ENCODE measurements at regions not wholly inside any gene's neighbourhood (a gene's known extent, or its start where the extent isn't known, plus 50 kb on each side); places are given as distances from the start of the nearest gene placed in this dataset.
"Not testable (repeated sequence)": the region's sequence is repeated elsewhere in the genome, so short reads cannot be mapped to it uniquely, and the experiment has no call there.

DNA sequence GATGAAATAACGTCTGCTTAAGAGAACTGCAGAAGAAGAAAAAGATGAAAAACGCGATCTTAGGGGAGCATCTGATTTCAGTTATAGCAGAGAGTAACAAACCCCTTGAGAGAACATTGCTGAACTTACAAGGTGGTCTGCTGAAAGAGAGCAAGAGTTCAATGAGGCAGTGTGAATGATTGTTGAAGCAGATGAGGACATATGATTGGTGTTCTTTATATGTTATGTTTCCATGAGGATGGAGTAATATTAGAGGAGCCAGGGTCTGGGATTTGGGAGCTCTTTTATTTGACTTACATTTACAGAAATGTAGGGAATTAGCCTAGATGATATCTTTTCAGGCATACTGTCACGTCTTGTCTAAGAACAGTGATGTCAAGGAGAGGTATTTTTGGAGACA, 1302.0 kb downstream of the KCNT2 start:
- no peak for DNase-seq (ENCODE audit: insufficient read length, low spot score)
- no peak for FAIRE-seq

DNA sequence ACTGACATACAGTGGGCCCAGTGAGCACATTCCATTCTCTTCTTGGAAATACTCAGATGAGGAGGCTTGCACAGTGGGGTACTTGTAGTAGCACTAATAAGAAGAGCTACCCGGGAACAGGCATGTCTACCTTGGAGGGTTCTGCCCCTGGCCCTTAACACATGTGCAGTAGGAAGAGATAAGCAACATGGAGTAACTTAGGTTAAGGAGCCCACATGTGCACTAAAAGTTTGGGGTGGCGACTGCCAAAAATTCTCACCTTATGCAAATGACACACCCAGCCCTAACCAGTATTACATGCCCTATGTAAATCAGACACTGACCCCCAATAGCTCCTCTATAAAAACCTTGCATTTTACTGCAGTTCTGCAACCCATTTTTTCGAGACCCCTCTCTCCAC, 1313.3 kb downstream of the KCNT2 start:
- DNase-seq (ENCODE audit: insufficient read length, low spot score): no peak
- FAIRE-seq: no peak

DNA sequence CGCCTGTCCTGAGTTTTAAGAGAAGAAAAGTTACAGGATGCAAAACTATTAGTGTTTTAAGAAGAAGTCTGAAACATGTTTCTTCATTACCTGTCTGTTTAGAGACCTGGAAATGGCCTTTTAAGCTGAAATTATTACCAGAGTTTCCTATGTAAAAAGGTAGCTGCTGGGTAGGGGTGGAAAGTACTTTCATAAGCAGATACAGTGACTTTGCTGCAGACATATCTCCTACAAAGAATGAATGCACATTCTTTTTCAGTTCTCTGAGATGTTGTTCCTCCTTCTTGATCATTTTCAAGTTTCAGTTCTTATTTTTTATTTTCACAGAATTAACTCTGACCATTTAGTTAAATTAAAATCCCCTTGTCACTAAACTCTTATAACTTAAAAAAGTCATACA, 1329.6 kb downstream of the KCNT2 start:
- DNase-seq (ENCODE audit: insufficient read length, low spot score): no peak
- no peak for FAIRE-seq

DNA sequence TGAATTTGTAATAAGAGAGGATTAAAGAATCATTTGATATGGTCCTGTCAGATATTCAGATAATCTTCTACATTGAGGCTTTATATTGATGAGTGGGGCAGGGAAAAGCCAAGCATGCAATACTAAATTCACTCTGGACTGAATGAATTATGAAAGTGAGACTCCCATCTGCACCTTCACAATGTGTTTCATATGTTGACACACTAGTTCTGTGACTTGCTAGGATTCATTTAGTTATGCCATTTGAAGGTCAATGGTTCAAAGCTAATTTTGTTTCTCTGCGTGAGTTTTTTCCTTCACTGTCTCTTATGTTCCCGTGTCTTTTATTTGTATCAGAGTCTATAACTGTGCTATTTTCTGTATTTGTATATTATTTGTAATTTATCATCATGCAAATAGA, 1332.5 kb downstream of the KCNT2 start:
- DNase-seq (ENCODE audit: insufficient read length, low spot score) (no peak), FAIRE-seq (no peak)

DNA sequence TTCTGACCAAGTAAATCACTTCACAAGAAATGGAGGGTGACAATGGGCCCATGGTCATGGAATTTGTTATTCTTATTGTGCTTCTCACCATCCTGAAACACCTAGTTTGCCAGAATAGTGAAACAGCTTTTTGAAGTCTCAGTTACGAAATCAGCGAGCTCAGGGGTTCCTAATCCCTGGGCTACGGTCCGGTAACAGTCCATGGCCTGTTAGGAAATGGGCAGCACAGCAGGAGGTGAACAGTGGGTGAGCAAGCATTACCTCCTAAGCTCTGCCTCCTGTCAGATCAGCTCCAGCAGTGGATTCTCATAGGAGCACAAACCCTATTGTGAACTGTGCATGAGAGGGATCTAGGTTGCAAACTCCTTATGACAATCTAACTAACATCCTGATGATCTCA, 1356.3 kb downstream of the KCNT2 start:
- FAIRE-seq: no peak

DNA sequence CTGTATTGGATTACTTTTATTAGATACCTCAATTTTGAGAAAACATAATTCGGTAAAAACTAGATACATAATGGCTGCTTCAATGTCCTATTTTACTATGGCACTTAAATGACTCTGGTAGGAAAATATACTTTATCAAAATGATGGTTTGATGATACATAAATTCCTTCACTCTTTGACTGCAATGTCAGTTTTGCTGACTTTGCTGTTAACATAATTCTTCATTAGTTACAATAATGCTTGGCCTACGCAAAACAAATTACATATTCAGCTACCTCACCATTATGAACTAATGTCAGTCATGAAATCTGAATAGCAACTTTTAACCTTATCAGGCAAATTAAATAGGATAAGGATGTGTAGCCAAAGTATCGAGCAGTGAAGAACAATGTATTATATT, 1364.7 kb downstream of the KCNT2 start:
- DNase-seq (ENCODE audit: insufficient read length, low spot score) (no peak), FAIRE-seq (no peak)

More for the DNA sequence above, 1356.3 kb downstream of the KCNT2 start:
- DNase-seq (ENCODE audit: insufficient read length, low spot score): no peak

DNA sequence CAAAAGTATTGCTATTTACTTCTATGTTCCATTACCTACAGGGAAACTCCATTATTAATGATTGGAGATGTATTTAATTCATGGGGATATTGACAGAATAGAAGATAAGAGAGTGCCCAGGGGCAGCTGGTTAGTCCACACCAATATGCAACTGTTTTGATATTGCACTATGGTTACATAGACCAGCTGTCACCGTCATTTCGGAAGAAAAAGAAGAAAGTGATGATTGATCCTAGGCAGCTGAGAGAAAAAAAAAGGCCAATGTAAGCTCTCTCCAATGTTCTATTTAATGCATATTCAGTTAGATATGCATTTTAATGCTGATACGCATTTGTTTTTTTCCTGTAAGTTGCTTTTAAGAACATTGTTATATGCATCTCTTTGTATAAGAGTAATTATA, 1367.2 kb downstream of the KCNT2 start:
- FAIRE-seq (no peak), DNase-seq (ENCODE audit: insufficient read length, low spot score) (no peak)

DNA sequence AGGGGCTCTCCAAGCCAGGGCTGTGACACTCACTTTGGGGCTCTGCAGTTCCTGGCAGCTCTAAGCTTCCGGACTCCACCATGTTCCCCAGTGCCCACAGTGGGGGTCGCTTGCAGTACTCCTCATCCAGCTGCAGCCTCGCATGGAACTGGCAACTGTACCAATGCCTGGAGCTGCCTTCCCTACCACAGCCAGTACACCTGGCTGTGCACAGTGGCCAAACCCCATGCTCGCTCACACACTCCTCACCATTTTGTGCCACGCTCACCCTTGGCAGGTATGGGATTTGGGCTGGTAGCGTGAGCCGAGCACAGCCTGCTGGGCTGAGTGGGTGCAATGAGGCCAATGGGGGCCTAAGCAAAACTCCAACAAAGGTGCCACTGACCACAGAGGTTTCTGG, 1369.9 kb downstream of the KCNT2 start:
- DNase-seq (ENCODE audit: insufficient read length, low spot score) (no peak), FAIRE-seq (no peak)

DNA sequence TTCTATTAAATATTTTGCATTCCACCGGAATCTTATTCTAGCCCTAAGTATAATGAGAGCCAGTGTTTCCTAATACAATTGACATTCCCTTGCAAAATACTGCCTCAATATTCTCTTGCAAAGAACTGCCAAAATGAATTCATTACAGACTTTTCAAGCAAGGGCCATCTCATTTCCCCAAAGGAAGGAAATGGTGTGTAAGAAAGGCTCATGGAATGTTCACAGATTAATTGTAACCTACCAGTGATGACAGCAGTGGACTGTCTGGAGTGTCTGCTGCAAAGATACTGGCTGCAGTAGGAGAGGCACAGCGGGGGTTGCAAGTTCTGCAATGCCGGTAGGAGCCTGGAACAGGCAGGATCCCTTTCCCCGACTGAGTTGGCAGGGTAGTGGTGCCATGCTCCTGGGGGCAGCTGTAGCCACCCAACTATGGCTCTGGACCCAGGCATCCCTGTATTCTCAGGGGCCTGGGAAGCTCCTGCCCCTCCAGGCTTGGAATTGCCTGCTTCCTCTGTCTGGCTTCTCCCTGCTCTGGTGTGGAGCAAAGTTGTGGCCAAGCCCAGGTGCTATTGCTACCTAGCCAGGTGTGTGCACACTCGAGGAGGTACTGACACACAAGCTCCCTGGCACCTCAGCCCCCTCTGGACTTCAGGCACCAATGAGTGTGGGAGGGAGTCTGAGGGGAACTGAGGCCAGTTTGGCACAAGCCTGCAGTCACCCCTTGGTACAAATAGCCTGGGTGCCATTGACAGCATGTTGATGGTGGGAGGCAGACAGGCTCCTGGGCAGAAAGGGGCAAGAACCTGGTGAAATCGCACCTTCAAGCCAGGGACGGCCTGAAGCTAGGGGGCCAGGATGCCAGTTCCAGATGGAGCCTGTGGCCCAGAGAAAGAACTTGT, 1371.0 kb downstream of the KCNT2 start:
- FAIRE-seq: no peak
- no peak for DNase-seq (ENCODE audit: insufficient read length, low spot score)

DNA sequence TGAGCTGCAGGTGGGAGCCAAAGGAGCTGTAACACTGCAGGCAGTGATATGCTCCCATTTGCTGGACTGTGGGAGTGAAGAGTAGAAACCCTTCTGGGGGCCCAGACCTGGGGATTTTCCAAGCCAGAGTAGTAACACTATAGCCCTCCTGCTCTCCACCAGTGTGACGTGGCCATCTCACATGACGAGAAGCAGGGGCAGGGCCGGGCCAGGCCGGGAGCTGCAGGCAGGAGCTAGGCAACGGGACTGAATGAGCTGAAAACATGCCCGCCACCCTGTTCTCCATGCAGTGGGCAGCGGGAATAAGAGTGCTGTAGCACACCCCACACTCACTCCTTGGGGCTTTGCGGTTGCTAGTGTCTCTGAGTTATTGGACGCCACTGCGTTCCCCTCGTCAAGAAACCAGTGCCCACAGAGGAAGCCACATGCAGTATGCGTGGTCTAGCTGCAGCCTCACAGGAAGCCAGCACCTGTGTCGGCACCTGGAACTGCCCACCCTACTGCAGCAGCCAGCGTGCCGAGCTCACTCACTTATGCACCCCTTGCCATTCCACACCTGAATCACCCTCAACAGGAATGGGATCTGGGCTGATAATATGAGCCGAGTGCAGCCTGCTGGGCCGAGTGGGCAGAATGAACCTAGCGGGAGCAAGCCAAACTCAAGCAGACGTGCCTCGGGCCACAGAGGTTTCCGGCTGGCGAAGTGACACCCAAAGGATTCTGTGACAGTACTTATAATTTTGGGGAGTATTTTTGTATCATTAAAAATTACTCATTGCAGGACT, 1389.6 kb downstream of the KCNT2 start:
- FAIRE-seq (no peak), DNase-seq (ENCODE audit: insufficient read length, low spot score) (no peak)

DNA sequence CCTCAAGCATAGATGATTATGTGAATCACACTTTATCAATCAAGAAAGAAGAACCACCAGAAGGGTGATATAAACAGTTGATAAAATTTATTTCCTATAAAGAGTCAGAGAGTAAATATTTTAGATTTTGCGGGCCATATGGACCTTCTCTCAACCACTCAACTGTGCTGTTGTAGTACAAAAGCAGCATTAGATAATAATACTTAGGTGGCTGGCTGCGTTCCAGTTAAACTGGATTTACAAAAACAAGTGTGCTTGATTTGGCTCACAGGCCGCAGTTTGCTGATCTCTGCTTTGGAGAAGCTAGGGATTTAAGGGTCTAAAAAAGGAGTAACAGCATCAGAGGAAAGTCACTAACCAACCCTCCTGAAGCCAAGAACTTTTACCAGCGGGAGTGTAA, 1406.0 kb downstream of the KCNT2 start:
- DNase-seq (ENCODE audit: insufficient read length, low spot score): no peak

DNA sequence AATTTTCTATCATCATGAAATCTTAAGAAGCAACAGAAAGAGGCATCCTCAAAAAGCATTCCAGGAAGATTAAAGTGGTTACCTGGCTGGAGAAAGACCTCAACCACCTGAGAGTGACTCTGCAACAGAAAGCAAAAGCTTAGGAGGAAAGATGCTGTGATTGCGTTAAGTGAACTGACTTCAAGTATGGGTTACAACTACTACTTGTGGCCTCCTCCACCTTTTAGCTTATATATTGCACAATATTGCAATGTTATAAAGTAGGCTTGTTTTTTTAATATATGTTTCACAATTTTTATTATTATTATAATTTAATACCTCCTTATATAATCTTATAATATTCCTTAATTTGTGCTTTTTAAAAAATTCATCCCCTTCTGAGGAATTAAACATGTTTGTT, 1407.5 kb downstream of the KCNT2 start:
- no peak for FAIRE-seq

More for the DNA sequence above, 1406.0 kb downstream of the KCNT2 start:
- FAIRE-seq: no peak

DNA sequence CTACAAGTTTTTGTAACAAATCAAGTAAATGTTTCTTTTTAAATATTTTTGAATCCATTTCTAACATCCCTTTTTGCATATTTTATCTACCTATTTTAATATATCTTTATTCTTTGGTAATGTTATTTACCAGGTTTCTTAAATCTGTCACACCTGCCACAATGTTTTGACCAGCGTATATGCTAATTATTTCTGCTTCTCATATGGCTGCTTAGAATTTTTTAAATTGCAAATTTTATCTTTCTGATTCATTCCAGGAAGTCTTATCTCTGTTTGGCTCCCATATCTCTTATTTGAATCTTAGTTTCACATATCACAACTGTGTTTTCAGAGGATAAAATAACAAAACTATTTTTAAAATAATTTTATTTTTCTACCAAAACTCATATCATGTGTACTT, 1411.1 kb downstream of the KCNT2 start:
- FAIRE-seq: no peak
- DNase-seq (ENCODE audit: insufficient read length, low spot score): no peak

More for the DNA sequence above, 1407.5 kb downstream of the KCNT2 start:
- no peak for DNase-seq (ENCODE audit: insufficient read length, low spot score)

DNA sequence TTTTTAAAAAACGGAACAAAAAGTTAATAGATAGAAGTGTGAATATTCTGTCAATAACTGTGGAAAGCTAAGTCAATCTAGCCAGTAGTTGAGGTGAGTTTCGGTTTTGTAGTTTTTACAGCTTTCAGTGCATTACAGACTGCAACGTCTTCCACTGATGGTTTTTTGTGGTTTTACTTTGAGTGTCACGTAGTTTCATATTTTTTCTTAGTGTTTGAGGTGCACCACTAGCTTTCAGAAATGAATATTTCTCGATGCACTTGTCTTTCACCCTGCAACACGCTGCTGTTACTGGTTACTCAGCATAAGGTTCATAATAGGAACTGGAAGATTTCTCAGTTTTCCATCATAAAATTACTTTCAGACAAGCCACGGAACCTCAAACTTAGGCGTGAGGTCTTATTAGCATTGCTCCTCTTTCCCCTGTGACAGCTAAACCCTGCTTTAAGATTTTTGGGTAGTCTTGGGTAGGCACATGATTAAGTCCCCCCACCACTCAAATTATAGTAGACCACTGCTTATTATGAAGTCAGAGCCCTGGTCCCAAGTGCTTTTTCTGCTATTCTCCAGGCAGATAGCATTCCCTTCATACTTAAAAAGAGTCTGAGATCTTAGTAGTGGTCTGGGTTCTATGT, 1412.7 kb downstream of the KCNT2 start:
- FAIRE-seq (no peak), DNase-seq (ENCODE audit: insufficient read length, low spot score) (no peak)

DNA sequence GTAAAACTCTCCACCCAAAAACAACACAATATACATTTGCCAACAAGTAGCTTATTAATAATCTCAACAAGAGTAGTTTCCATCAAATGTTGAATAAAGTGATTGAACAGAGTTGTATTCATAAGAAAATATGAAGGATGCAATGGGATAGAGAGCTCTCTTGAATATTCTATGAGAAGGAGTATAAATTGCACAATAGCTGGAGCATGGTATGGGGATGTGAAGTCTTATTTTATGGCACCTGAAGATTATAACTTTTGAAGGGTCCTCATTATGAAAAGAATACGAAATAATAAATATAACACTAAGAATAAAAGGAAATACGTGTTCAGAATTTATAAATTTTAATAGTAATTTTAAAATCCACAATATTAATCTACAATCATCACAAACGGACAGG, 1415.1 kb downstream of the KCNT2 start:
- FAIRE-seq (no peak), DNase-seq (ENCODE audit: insufficient read length, low spot score) (no peak)

DNA sequence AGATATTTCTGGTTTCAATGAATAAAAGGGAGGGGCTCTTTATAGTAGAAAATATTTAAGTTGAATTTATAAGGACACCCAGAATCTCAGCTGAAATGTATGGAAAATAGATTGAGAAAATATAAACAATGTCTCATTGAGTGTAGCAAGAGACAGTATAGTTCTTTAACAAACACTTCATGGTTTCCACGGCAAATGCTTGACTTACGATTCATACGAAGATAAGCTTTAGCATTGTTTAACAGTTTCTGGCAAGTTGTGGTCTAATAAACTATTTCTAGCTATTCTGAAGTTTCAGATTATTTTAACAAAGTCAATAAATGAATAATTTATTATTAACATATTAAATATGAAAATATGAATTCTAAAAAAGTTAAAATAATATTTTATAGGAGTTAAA, 1419.4 kb downstream of the KCNT2 start:
- FAIRE-seq: no peak

DNA sequence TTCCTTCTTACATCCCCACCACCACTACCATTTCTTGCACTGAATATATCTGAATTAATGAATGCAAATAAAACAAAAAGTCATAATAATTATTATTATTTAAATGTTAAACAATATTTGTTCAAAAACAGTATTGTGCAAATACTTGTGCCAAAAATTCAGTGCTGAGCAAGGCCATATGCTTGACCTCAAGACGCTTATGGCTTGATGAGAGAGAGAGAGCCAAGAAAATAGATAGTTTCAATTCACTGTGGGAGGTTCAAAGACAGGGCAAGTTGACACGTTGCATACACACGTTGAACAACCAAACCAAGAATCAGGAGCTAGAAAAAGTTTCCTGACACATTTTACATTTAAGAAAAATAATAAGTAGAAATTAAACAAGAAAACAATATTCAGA, 1421.7 kb downstream of the KCNT2 start:
- no peak for FAIRE-seq
- no peak for DNase-seq (ENCODE audit: insufficient read length, low spot score)

More for the DNA sequence above, 1419.4 kb downstream of the KCNT2 start:
- DNase-seq (ENCODE audit: insufficient read length, low spot score): peak; percentile 4

DNA sequence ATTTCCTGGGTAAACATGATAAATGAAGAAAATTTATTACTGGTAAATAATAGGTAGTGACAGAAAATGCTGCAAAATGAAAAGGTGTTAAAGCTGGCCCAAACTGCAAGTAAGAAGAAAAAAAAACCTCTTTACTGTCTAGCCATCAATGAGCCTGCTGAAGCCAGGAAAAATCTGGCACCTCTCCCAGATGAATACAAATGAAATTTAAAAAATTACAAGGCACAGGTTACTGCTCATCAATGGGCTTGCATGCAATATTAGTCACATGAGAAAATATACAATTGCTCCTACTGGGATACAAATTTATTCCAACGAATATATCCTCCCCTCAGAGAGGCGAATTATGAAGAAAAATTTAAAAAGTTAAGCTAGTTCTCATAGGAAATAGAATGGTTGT, 1422.5 kb downstream of the KCNT2 start:
- FAIRE-seq: no peak

DNA sequence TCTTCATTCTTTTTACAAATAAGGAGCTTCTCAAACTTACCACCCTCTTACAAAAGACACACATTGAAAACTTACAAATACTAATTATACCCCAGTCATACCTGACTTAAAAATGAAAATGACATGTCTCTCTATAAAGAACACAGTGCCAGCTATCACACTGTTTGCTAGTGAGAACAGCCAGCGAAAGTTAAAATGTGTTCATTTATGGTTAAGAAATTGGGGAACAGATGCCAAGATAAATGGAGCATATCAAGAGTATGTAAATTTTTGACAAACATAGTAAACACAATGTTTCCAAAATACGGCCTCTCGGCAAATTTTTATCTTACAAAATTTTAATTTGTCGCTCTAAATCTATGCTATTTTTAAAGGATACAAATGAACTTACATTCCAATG, 1422.9 kb downstream of the KCNT2 start:
- DNase-seq (ENCODE audit: insufficient read length, low spot score) (no peak), FAIRE-seq (no peak)

More for the DNA sequence above, 1422.5 kb downstream of the KCNT2 start:
- no peak for DNase-seq (ENCODE audit: insufficient read length, low spot score)

DNA sequence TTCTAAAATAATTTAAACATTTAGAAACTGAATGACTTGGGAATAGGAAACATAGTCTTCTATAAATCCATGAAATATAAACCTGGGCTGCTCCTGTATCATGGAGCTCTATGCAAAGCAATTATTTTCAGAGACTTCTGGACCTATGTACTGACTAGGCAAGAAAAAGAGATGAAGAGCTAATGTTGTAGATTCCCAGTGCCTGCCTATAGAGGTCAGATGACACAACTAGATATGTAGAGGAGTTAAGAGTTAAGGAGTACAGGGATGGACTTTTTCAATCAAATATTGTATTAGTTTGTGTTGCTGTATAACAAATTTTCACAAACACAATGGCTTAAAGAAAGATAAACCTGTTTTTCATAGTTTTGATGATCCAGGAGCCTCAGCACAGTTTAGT, 1434.5 kb downstream of the KCNT2 start:
- no peak for FAIRE-seq
- DNase-seq (ENCODE audit: insufficient read length, low spot score): no peak

DNA sequence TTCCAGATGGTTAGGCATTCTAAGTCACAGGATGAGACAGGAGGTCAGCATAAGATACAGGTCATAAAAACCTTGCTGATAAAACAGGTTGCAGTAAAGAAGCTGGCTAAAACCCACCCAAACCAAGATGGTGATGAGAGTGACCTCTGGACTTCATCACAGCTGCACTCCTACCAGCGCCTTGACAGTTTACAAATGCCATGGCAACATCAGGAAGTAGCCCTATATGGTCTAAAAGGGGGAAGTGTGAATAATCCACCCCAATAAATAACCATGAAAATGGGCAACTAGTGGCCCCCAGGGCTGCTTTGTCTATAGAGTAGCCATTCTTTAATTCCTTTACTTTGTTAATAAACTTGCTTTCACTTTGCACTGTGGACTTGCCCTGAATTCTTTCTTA, 1448.4 kb downstream of the KCNT2 start:
- not testable (repeated sequence) for DNase-seq (ENCODE audit: insufficient read length, low spot score); FAIRE-seq

All from HTR-8/SVneo (cell line).